SK-N-SH (cell line): ENCODE measurements at regions not wholly inside any gene's neighbourhood (a gene's known extent, or its start where the extent isn't known, plus 50 kb on each side); places are given as distances from the start of the nearest gene placed in this dataset.

Source experiments
- EP300 ChIP-seq, 2 experiments: IDR thresholded peaks; 2 replicates each; pipeline versions ENCODE4 v1.4.0 to v1.6.1; 2012; ENCODE audit warnings: borderline replicate concordance in 1 of 2, low read depth in 1 of 2, low read length in 1 of 2
- SMC3 ChIP-seq: IDR thresholded peaks from 2 replicates; pipeline ENCODE4 v1.6.1; 2012; ENCODE audit warnings: low read depth, low read length, improper control_type of control experiment
- YY1 ChIP-seq: IDR thresholded peaks from 2 replicates; pipeline ENCODE4 v1.4.0; 2012; ENCODE audit warnings: low read depth, mild to moderate bottlenecking
- TF ChIP-seq, protein P1 (sequence below): fragments of 150-350 bp; IDR thresholded peaks from 2 replicates; pipeline ENCODE4 v1.6.1; 2017; ENCODE audit warnings: antibody characterized with exemption, low read length, low read depth, borderline replicate concordance

DNA sequence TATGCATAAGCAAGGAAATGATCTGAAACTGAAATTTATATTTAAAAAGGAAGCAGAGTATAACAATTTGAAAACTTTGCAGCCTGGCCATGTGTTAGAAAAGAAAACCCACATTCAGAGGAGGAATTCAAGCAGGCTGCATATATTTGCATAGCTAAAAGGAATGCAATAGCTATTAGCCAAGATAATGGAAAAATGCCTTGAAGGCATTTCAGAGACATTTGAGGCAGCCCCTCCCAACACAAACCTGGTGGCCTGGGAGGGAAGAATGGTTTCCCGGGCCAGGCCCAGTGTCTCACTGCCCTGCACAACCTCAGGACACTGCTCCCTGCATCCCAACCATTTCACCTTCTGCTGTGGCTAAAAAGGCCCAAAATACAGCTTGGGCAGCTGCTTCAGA, 136.8 kb downstream of the TYW3 start:
- TF ChIP-seq SMC3 (no peak), YY1 (no peak), EP300 (IDR thresholded peaks at IDR 0.05; ENCODE audit: borderline replicate concordance in 1 of 2, low read depth in 1 of 2, low read length in 1 of 2) (no peak)
- TF ChIP-seq, protein P1, sequence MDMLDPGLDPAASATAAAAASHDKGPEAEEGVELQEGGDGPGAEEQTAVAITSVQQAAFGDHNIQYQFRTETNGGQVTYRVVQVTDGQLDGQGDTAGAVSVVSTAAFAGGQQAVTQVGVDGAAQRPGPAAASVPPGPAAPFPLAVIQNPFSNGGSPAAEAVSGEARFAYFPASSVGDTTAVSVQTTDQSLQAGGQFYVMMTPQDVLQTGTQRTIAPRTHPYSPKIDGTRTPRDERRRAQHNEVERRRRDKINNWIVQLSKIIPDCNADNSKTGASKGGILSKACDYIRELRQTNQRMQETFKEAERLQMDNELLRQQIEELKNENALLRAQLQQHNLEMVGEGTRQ, result no peak
